ENCODE measurements at regions not wholly inside any gene's neighbourhood (a gene's known extent, or its start where the extent isn't known, plus 50 kb on each side); places are given as distances from the start of the nearest gene placed in this dataset.

GRCh38 chr15:39345176-39345575 lies 235.7 kb upstream of the THBS1 start:
- TF ChIP-seq CHD1 (IDR thresholded peaks at IDR 0.05; ENCODE audit: low read depth, low read length): no peak
- TF ChIP-seq TAF1 (IDR thresholded peaks at IDR 0.05; ENCODE audit: low read depth, low read length): no peak
- TF ChIP-seq CEBPB (IDR thresholded peaks at IDR 0.05; ENCODE audit: low read depth, low read length): no peak
- no peak for TF ChIP-seq CHD7 (IDR thresholded peaks at IDR 0.05; ENCODE audit: insufficient replicate concordance, low read length)
- no peak for TF ChIP-seq CTCF (IDR thresholded peaks at IDR 0.05; ENCODE audit: control extremely low read depth in 1 of 3, insufficient read depth in 1 of 3, low read depth in 1 of 3, low read length in 3 of 3)
- TF ChIP-seq SIN3A (conservative IDR thresholded peaks at IDR 0.05 in 1 of 2, IDR thresholded peaks at IDR 0.05 in 1 of 2; ENCODE audit: low read depth in 1 of 2, low read length in 2 of 2): no peak
- TF ChIP-seq ASH2L (IDR thresholded peaks at IDR 0.05; ENCODE audit: low read length): no peak
